GM12864 (cell line): ENCODE measurements at regions not wholly inside any gene's neighbourhood (a gene's known extent, or its start where the extent isn't known, plus 50 kb on each side); places are given as distances from the start of the nearest gene placed in this dataset.

Experiments used
- DNase-seq: peaks from one replicate; pipeline ENCODE4 v3.0.0-alpha.2; 2011; ENCODE audit warnings: low read depth
- H3K4me3 ChIP-seq: 2 replicates; pipeline ENCODE4 v1.5.1; 2011; ENCODE audit warnings: mild to moderate bottlenecking, low read depth, low read length, control low read depth
- TF ChIP-seq, protein P1 (sequence below): IDR thresholded peaks from 2 replicates; pipeline ENCODE4 v1.5.1; 2011; ENCODE audit warnings: low read depth, mild to moderate bottlenecking, moderate library complexity, low read length, control low read depth, inconsistent platforms; ENCODE audit errors: missing control alignments

GRCh38 chr19:30180691-30181090 is 191.5 kb upstream of the ZNF536 start:
- TF ChIP-seq, protein P1, sequence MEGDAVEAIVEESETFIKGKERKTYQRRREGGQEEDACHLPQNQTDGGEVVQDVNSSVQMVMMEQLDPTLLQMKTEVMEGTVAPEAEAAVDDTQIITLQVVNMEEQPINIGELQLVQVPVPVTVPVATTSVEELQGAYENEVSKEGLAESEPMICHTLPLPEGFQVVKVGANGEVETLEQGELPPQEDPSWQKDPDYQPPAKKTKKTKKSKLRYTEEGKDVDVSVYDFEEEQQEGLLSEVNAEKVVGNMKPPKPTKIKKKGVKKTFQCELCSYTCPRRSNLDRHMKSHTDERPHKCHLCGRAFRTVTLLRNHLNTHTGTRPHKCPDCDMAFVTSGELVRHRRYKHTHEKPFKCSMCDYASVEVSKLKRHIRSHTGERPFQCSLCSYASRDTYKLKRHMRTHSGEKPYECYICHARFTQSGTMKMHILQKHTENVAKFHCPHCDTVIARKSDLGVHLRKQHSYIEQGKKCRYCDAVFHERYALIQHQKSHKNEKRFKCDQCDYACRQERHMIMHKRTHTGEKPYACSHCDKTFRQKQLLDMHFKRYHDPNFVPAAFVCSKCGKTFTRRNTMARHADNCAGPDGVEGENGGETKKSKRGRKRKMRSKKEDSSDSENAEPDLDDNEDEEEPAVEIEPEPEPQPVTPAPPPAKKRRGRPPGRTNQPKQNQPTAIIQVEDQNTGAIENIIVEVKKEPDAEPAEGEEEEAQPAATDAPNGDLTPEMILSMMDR: no peak
- H3K4me3 ChIP-seq: no peak overlapping the region
- no peak for DNase-seq

DNA sequence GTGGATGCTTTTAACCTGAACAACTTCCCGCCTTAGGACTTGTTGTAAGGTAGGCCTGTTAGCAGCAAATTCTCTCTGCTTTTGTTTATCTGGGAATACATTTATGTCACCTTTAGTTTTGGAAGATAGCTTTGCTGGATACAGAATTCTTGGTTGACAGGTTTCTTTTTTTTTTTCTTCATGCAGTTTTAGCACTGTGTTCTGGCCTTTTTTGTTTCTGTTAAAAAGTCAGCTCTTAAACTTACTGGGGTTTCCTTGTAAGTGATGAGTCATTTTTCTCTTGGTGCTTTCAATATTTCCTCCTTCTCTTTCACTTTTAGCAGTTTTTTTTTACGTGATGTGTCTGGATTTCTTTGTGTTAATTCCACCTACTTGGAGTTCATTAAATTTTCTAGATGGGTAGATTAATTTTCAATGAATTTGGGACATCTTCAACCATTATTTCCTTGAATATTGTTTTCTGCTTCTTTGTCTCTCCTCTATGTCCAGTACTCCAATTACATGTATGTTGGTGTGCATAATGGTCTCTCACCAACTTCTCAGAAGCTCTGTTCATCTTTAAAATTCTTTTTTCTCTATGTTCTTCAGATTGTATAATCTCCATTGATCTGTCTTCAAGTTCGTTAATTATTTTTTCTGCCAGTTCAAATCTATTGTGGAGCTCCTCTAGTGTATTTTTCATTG is 188.2 kb upstream of the ZNF536 start:
- H3K4me3 ChIP-seq: no peak overlapping the region
- TF ChIP-seq, protein P1: no peak

DNA sequence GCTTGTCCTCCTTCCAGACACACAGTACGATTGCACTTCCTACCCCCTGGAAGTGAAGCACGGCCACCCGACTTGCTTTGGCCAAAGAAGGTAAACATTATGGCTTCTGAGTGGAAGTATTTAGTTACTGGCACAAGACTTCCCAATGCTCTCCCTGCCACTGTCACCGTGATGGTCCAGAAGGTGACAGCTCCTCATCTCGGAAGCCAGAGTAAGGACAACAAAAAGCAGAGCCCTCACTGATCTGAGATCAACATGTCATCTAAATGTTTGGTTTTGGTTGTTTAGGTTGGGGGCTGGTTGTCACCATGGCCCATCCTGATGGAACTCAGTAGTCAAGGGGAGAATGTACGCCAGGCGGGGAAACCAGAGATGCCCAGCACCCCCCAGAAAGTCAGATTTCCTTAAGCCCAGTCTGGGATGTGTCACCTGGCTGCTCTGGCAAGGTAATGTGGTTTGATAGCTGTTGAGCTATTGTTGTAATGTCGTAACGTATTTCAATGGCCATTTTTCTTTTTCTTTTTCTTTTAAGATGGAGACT is 170.1 kb upstream of the ZNF536 start:
- no peak for DNase-seq
- TF ChIP-seq, protein P1: no peak
- no peak overlapping the region for H3K4me3 ChIP-seq

More for the DNA sequence above, 188.2 kb upstream of the ZNF536 start:
- DNase-seq: no peak

GRCh38 chr19:30204721-30205120 is 167.5 kb upstream of the ZNF536 start:
- H3K4me3 ChIP-seq: no peak overlapping the region
- TF ChIP-seq, protein P1: no peak
- no peak for DNase-seq

GRCh38 chr19:30206187-30206586 is 166.0 kb upstream of the ZNF536 start:
- no peak overlapping the region for H3K4me3 ChIP-seq
- DNase-seq: no peak
- TF ChIP-seq, protein P1: no peak

GRCh38 chr19:30207357-30207756 is 164.8 kb upstream of the ZNF536 start:
- no peak overlapping the region for H3K4me3 ChIP-seq
- DNase-seq: no peak
- TF ChIP-seq, protein P1: no peak

DNA sequence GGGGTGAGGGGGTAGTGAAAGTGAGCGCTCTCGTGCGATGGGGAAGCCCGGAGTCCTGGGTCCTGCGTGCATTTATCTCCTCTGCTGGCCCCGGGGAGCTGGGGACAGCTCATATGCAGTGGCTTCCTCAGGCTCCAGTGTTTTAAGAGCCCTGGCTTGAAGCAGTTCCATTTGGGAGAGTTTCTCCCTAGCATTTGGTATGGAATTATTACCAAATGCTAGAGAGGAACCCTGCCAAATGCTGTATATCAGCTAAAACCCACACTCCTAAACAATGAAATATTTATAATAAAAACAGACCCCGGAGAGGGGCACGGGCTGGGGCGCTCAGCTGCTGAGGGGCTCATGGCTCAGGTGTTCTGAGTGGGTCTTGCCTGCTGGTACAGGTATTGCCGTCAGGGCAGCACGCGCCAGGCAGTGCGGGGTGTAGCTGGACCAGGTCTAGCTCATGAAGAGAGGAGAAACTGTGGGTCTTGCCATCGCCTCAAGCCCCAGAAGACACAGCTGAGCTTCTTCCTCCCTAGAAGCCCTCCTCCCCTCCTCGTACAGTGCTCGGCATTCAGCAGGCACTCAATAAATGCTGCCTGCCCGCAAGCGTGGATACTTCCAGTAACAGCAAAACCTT is 163.6 kb upstream of the ZNF536 start:
- no peak for DNase-seq
- TF ChIP-seq, protein P1: no peak
- H3K4me3 ChIP-seq: no peak overlapping the region
